GM23338 (cell line): ENCODE measurements at regions not wholly inside any gene's neighbourhood (a gene's known extent, or its start where the extent isn't known, plus 50 kb on each side); places are given as distances from the start of the nearest gene placed in this dataset.

ENCODE experiments used
- CTCF ChIP-seq, 2 experiments: fragments of 200-600 bp in 1 of 2; sonication (generic) in 1 of 2; conservative IDR thresholded peaks; 2 replicates each; pipeline versions ENCODE4 v1.5.1 to v1.6.1; 2016 to 2017; ENCODE audit warnings: antibody characterized with exemption in 2 of 2, low read depth in 2 of 2, mild to moderate bottlenecking in 2 of 2, moderate library complexity in 1 of 2
- EZH2 ChIP-seq: fragments of 200-600 bp; sonication (generic); IDR thresholded peaks from one replicate; pipeline ENCODE4 v1.8.0; 2017; ENCODE audit warnings: antibody characterized with exemption, mild to moderate bottlenecking, low read depth; ENCODE audit not compliant: unreplicated experiment
- NANOG ChIP-seq: IDR thresholded peaks from 2 replicates; pipeline ENCODE4 v1.6.1; 2016; ENCODE audit warnings: antibody characterized with exemption, borderline replicate concordance
- POLR2AphosphoS5 ChIP-seq: IDR thresholded peaks from 2 replicates; pipeline ENCODE4 v1.6.1; 2016; ENCODE audit warnings: antibody characterized with exemption, low read depth
- REST ChIP-seq: IDR thresholded peaks from one replicate; pipeline ENCODE4 v1.6.1; 2018; ENCODE audit warnings: antibody characterized with exemption; ENCODE audit not compliant: unreplicated experiment

- TF ChIP-seq REST (no peak), CTCF (conservative IDR thresholded peaks at IDR 0.05; ENCODE audit: low read depth in 2 of 2) (no peak), POLR2AphosphoS5 (no peak), NANOG (no peak), EZH2 (no peak)
These were observed 59.8 kb upstream of the RUNX1 start for GRCh38 chr21:35108887-35109286.
